Heart left ventricle (tissue), 16 donors: ENCODE measurements at regions not wholly inside any gene's neighbourhood (a gene's known extent, or its start where the extent isn't known, plus 50 kb on each side); places are given as distances from the start of the nearest gene placed in this dataset.
A peak's percentile ranks its signal among the peaks of the same experiment; 100 is the strongest.

ENCODE experiments used
- ATAC-seq, 4 donors: fragments of 200-7000 bp; cut with Tn5 transposase; one replicate each; pipeline ENCODE4 v1.9.1; 2020 to 2022; ENCODE audit warnings: moderate library complexity in 4 of 4, mild to moderate bottlenecking in 3 of 4, moderate number of reproducible peaks in 1 of 4
- DNase-seq, 5 donors: peaks; one replicate each; pipeline ENCODE4 v3.0.0-alpha.2; 2020
- H3K27ac ChIP-seq, 12 donors: fragments of 200-600 bp; sonication (generic) in 4 of 12; one replicate each; pipeline versions ENCODE4 v1.5.0 to v1.8.0; 2016 to 2022; ENCODE audit warnings: mild to moderate bottlenecking in 2 of 12
- H3K27me3 ChIP-seq, 9 donors: fragments of 200-600 bp; sonication (generic) in 2 of 9; one replicate each; pipeline versions ENCODE4 v1.5.1 to v1.8.0; 2016 to 2022; ENCODE audit warnings: mild to moderate bottlenecking in 3 of 9
- H3K36me3 ChIP-seq, 9 donors: fragments of 200-600 bp; sonication (generic) in 2 of 9; one replicate each; pipeline versions ENCODE4 v1.5.0 to v1.8.0; 2018 to 2022; ENCODE audit warnings: mild to moderate bottlenecking in 2 of 9
- H3K4me1 ChIP-seq, 12 donors: fragments of 200-600 bp; sonication (generic) in 4 of 12; one replicate each; pipeline versions ENCODE4 v1.5.0 to v1.8.0; 2016 to 2022; ENCODE audit warnings: mild to moderate bottlenecking in 3 of 12
- H3K4me3 ChIP-seq, 12 donors: fragments of 200-600 bp; sonication (generic) in 4 of 12; one replicate each; pipeline versions ENCODE4 v1.5.0 to v1.8.0; 2017 to 2022; ENCODE audit warnings: mild to moderate bottlenecking in 9 of 12, moderate library complexity in 4 of 12
- H3K9me3 ChIP-seq, 12 donors: fragments of 200-600 bp; sonication (generic) in 4 of 12; one replicate each; pipeline versions ENCODE4 v1.5.0 to v1.8.0; 2016 to 2022; ENCODE audit warnings: mild to moderate bottlenecking in 1 of 12
- POLR2A ChIP-seq, 2 donors: fragments of 450-650 bp; IDR thresholded peaks; one replicate each; pipeline ENCODE4 v1.6.1; 2017; ENCODE audit warnings: antibody characterized with exemption in 2 of 2, mild to moderate bottlenecking in 2 of 2, moderate library complexity in 2 of 2
- WGBS, 4 donors: extraction: QIAGEN DNeasy Blood & Tissue Kit in 2 of 4; methylation state at CpG; one replicate each; pipeline versions ENCODE4 v1.1.5 to v1.1.7; 2013 to 2018; 5-methylcytosine and 5-hydroxymethylcytosine counted together
- intact Hi-C, 10 donors: fragments of 100-400 bp; cut with DNase I; formaldehyde crosslinking; loops; one replicate each; pipeline versions ENCODE4 v1.11.1 to v1.14.2; 2022
- TF ChIP-seq, protein P1 (sequence below), 12 donors: fragments of 200-600 bp; sonication (generic) in 4 of 12; IDR thresholded peaks; one replicate each; pipeline versions ENCODE4 v1.5.0 to v1.8.0; 2018 to 2022; ENCODE audit warnings: antibody characterized with exemption in 12 of 12, mild to moderate bottlenecking in 5 of 12
- donor health status: ischemic (EF 13 %, LVEDD 7.1; RV severe dilation, severe dysfunction).
- donor health status: healthy with polysubstance abuse.
- donor health status: DM: no; HTN: yes; CAD: no.
- donor health status: DM: no; HTN: no; CAD: no.
- donor health status: ischemic (EF 25% LVEDD 6.9; RV normal size, moderate dysfunction).
- donor health status: ischemic (EF 25% LVEDD 5.7; RV mildly dilated, moderate dysfunction).
- donor health status: healthy.
- donor health status: DM: yes; HTN: yes; CAD: no.
- donor health status: ischemic (EF 35%, LVEDD 5.7; RV mildly dilated, moderate dysfunction).
- donor health status: nonischemic (EF 11% LVEDD 7.7; RV severe dilation, severe dysfunction).
- donor health status: DM: yes; HTN: yes; CAD: no.
- donor health status: PGD.
- donor health status: ischemic (EF 29% LVEDD 5.4; RV normal size, mild dysfunction).
- donor health status: nonischemic (EF 23%, LVEDD 6.1; RV moderate dilation, normal function).

DNA sequence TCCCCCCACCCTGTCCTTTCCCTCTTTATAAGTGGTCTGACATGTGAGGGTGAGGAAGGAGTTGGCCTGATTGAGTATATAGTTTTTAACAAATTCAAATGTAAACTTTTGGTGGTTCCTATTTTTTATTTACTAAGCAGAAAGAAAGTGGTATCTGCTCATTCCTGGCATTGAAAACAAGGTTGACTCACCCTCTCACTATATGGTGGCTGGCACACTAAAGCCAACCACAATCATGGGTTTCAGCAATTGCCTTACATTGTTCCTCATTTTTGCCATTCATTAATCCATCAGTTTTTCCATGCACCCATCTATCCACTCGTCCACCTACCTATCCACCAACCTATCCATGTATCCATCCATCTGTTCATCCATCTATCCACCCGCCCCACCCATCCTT lies 75.4 kb upstream of the IGFBP5 start:
- H3K36me3 ChIP-seq, result no peaks in the 10 kb centered on the region
- H3K4me1 ChIP-seq, result peaks cover 6 to 41% (median 26%) of the 10 kb centered on the region in 12 donors
- TF ChIP-seq, protein P1, sequence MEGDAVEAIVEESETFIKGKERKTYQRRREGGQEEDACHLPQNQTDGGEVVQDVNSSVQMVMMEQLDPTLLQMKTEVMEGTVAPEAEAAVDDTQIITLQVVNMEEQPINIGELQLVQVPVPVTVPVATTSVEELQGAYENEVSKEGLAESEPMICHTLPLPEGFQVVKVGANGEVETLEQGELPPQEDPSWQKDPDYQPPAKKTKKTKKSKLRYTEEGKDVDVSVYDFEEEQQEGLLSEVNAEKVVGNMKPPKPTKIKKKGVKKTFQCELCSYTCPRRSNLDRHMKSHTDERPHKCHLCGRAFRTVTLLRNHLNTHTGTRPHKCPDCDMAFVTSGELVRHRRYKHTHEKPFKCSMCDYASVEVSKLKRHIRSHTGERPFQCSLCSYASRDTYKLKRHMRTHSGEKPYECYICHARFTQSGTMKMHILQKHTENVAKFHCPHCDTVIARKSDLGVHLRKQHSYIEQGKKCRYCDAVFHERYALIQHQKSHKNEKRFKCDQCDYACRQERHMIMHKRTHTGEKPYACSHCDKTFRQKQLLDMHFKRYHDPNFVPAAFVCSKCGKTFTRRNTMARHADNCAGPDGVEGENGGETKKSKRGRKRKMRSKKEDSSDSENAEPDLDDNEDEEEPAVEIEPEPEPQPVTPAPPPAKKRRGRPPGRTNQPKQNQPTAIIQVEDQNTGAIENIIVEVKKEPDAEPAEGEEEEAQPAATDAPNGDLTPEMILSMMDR (IDR thresholded peaks at IDR 0.05), result no peak
- TF ChIP-seq POLR2A (IDR thresholded peaks at IDR 0.05), result no peak
- ATAC-seq (no peak), DNase-seq (no peak)
- 89 to 94% (median 92%) methylated on average over 2 of the region's 2 CpGs for WGBS, 4 donors
- H3K27ac ChIP-seq, result no peak overlapping the region
- intact Hi-C loops, result loop anchor here in 5 of 10 donors (5.0 to 10.0 kb wide), 5 partner anchors 66 to 754 kb away; partner anchors contain the start of gene IGFBP5 (in 2 of the 5)
- no peaks in the 10 kb centered on the region for H3K27me3 ChIP-seq
- H3K9me3 ChIP-seq, result peaks cover 0 to 10% (median 0%) of the 10 kb centered on the region in 12 donors
- no peak overlapping the region for H3K4me3 ChIP-seq

DNA sequence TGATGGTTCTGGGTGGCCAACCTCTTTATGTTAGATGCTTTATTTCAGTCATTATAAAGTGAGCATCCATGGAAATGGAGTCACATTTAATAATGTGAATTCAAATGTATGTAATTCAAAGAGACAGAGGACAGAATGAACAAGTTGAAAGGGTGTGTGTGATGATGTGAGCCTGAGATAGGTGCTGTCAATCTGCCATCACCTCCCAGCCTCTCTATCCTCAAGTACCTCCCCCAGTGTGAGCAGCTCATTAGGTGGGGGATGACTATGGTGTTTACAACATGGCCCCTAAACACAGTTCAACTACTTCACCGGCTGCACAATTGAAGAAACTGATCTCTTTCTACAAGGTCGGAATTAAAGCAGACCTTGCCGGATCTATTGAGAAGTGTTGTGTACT lies 74.7 kb upstream of the IGFBP5 start:
- DNase-seq, result no peak

DNA sequence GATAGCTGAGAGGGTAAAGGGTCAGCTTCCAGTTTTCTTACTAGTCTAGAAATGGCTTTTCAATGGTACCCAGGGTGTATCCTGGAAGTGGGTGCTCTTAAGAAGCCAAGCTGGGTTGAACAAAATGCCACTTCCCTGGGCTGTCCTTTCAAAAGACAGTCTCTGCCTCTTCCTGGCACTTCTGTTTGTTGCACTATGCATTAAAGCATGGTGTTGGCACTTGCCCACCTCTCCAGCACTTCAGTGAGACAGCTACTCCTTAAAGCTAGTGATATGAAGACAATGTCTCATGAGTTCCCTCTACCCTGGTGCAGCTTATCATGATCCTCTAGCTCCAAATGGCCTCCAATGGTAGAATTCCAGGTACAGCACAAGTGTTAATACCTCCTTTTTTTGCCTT lies 74.3 kb upstream of the IGFBP5 start:
- DNase-seq, result no peak
- H3K27me3 ChIP-seq, result no peaks in the 10 kb centered on the region
- no peak for ATAC-seq
- H3K4me1 ChIP-seq, result peaks cover 0 to 37% (median 18%) of the 10 kb centered on the region in 12 donors
- no peaks in the 10 kb centered on the region for H3K36me3 ChIP-seq
- intact Hi-C loops, result loop anchor here in 6 of 10 donors (5.0 to 10.0 kb wide), 5 partner anchors 65 to 755 kb away; partner anchors contain the start of gene IGFBP5 (in 3 of the 6)
- no peak overlapping the region for H3K27ac ChIP-seq
- TF ChIP-seq POLR2A (IDR thresholded peaks at IDR 0.05), result no peak
- TF ChIP-seq, protein P1 (IDR thresholded peaks at IDR 0.05), result no peak
- H3K9me3 ChIP-seq, result peaks cover 0 to 10% (median 0%) of the 10 kb centered on the region in 12 donors
- no peak overlapping the region for H3K4me3 ChIP-seq

More for the DNA sequence above, 74.7 kb upstream of the IGFBP5 start:
- no peak for ATAC-seq
- H3K36me3 ChIP-seq, result no peaks in the 10 kb centered on the region
- peaks cover 0 to 10% (median 0%) of the 10 kb centered on the region in 12 donors for H3K9me3 ChIP-seq
- H3K4me1 ChIP-seq, result peaks cover 4 to 41% (median 22%) of the 10 kb centered on the region in 12 donors
- intact Hi-C loops, result loop anchor here in 5 of 10 donors (5.0 to 10.0 kb wide), 5 partner anchors 65 to 755 kb away; partner anchors contain the start of gene IGFBP5 (in 2 of the 5)
- TF ChIP-seq, protein P1 (IDR thresholded peaks at IDR 0.05), result no peak
- TF ChIP-seq POLR2A (IDR thresholded peaks at IDR 0.05), result no peak
- H3K4me3 ChIP-seq, result no peak overlapping the region
- 61 to 74% (median 62%) methylated on average over 3 of the region's 3 CpGs for WGBS, 4 donors
- H3K27me3 ChIP-seq, result no peaks in the 10 kb centered on the region
- H3K27ac ChIP-seq, result no peak overlapping the region

DNA sequence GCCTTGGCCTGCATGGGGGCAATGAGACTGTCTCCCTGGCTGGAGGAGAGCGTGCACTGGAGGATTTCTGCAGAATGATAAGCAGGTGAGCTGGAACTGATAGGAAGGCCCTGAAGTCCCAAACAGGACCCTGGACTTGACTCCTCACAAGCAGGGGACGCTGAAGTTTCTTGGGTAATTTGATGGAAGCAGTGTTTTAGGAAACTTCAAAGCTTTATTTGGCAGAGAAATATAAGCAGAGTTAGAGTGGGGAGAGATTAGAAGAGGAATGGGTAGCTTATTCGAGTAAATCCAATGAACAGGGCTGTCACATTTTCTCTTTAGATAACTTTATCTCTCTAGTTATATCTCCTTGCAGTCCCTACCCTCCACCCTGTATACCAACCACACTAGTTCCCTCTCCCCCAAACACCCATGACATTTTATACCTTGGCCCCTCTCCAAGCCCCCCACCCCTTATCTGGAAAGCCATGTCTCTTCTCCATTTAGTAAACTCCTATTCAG lies 73.6 kb upstream of the IGFBP5 start:
- Histone ChIP-seq H3K9me3 (peaks cover 0 to 10% (median 0%) of the 10 kb centered on the region in 12 donors), H3K36me3 (no peaks in the 10 kb centered on the region), H3K4me1 (peaks cover 0 to 31% (median 13%) of the 10 kb centered on the region in 12 donors), H3K4me3 (no peak overlapping the region), H3K27me3 (no peaks in the 10 kb centered on the region), H3K27ac (no peak overlapping the region)
- 83 to 87% (median 84%) methylated on average over 3 of the region's 3 CpGs for WGBS, 4 donors
- no peak for ATAC-seq
- TF ChIP-seq, protein P1 (IDR thresholded peaks at IDR 0.05), result peak in 1 of 12 donors; percentile 13
- no peak for TF ChIP-seq POLR2A (IDR thresholded peaks at IDR 0.05)
- DNase-seq, result no peak
- intact Hi-C loops, result loop anchor here in 1 of 10 donors (5.0 kb wide), 1 partner anchor 72 kb away; the partner anchor contains the start of gene IGFBP5
